ENCODE measurements at regions not wholly inside any gene's neighbourhood (a gene's known extent, or its start where the extent isn't known, plus 50 kb on each side); places are given as distances from the start of the nearest gene placed in this dataset.
"Not testable (repeated sequence)": the region's sequence is repeated elsewhere in the genome, so short reads cannot be mapped to it uniquely, and the experiment has no call there.

DNA sequence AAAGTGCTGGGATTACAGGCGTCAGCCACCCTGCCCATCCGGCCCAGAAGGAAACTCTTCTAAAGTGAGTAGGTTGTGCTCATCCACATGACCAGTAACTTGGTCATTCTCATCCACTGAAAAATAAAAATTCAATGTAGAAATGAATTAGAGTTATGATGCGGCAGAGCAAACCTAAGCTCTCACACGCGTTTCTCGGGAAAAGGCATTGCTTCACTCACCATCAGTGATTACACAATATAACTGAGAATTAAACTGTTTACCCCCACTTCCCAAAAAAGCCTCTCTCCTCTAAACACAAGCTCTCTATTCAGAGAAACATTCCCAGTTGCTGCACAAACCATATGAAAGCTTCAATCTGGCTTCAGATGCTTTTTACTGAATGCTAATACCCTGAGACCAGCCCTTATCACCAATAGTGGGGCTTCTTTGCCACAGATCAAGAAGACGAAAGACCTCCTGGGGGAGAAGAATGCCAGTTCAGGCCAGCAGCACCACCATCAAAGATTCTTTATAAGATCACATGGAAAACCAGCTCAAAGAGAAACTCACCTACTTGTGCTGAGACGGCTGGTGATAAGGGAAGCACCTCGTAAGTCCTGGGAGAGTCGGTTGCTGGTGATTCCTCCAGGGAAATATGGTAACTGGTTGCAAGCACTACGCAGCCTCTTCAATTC lies 121.5 kb upstream of the SFSWAP start:
- no peak for DNase-seq

DNA sequence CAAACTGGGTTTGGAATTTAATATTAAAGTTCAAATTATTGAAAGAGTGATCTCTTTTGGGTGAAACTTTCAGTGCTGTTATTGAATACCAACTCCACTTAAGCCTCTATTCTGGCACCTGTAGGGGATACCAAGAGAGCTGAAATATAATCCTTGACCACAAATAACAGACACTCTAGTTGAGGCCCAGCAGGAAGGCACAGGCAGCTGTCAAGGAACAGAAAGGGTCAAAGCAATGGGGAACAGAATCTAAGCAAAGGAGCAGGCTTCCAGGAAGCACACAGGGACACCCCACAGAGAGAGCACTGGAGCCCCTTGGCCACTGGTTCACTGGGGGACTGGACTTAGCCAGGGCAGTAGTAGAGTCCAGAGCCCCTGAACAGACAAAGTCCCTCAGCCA lies 120.9 kb upstream of the SFSWAP start:
- no peak for DNase-seq

DNA sequence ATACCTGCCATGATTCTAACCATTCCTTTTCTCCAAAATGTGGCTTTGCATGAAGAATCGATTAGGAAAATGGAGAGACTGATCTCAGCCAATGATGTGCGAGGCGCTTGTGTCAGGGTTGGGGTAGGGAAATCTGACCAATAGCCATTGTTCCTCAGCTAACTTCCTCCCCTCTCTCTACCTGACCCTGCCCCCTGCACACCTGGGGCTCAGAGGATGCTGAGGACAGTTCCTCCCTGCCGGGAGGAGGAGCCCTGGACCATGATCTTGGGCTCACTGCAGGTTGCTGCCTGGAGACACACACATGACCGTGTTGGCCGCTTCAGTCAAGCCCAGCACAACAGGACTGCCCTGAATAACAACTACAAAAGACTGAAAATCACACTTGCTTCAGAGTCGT lies 119.8 kb upstream of the SFSWAP start:
- DNase-seq, result no peak

DNA sequence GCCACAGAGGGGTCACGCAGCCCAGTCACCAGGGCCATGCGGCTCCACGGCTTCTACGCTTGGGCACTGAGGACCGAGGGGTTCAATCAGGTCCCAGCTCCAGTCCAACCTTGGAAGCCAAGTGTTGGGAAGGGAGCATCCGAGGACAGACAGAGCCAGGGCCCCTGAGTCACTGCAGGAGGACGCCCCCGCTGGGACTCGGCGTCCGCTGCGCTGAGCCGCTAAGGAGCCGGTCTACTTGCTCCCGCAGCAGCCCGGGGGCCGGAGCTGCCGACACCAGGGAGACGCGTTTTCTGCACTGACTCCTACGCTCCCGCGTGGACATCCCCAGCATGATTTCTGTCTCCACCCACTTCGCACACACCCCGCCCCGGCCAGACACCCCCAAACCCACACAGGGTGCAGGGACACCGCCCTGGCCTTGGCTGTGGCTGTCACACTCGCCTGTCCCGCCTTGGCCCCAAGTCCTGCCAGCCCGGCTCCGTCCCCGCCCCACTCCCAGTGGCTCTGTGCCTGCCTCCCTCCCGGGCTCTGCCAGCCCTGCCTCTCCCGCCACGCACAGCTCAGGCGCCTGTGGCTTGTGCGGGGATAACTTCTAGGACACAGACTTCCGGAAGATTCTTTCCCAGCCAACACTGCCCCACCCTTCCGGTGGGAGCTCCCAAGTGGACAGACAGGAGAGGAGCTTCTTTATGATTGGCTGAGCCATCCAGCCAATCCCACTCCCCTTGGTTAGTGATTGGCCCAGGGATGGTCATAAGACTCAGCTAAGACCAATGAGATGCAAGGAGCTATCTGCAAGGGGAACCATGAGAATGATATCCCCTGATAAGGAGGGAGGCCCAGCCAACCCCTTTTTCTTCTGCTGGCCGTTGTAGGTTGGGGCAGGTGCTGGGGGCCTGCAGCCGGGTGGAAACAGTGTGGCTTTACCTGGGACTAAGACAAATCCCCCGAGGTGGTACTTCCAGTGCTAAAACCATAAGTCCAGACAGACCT lies 118.9 kb upstream of the SFSWAP start:
- DNase-seq, result no peak

GRCh38 chr12:131592972-131593371 lies 117.9 kb upstream of the SFSWAP start:
- DNase-seq, result no peak

GRCh38 chr12:131593406-131593805 lies 117.5 kb upstream of the SFSWAP start:
- no peak for DNase-seq

GRCh38 chr12:131596115-131596514 lies 114.8 kb upstream of the SFSWAP start:
- no peak for DNase-seq

DNA sequence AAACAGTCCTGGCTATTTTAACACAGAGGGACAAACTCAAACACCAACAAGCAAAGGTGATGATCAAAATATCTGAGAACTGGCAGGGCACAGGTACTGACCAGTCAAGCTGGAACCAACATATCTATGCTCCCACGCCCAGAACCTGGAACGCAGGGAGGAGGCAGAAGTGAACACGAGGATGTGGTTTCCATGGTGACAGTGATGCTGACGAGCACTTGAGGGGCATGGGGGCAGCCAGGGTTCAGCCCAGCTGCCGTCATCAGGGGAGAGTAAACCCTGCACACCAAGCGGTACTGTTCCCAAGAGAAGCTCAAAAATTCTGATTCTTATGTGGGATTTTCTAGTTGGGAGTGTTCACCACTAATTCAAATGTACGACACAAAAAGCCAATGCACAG lies 113.6 kb upstream of the SFSWAP start:
- DNase-seq, result no peak

DNA sequence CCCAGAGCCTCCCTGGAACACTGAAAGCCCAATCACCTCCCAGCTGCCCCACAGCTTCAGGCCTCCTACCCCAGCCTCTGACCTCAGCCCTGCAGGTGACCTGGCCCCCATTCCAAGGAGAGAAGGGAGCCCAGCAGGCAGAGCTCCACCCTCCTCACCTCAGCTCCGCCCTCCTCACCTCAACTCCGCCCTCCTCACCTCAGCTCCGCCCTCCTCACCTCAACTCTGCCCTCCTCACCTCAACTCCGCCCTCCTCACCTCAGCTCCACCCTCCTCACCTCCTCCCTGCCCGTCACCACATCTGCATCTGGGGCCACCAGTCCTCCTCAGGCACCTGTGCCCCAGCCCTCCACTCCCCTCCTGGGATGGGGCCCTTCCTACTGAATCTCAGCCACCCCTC lies 112.2 kb upstream of the SFSWAP start:
- DNase-seq, result no peak

DNA sequence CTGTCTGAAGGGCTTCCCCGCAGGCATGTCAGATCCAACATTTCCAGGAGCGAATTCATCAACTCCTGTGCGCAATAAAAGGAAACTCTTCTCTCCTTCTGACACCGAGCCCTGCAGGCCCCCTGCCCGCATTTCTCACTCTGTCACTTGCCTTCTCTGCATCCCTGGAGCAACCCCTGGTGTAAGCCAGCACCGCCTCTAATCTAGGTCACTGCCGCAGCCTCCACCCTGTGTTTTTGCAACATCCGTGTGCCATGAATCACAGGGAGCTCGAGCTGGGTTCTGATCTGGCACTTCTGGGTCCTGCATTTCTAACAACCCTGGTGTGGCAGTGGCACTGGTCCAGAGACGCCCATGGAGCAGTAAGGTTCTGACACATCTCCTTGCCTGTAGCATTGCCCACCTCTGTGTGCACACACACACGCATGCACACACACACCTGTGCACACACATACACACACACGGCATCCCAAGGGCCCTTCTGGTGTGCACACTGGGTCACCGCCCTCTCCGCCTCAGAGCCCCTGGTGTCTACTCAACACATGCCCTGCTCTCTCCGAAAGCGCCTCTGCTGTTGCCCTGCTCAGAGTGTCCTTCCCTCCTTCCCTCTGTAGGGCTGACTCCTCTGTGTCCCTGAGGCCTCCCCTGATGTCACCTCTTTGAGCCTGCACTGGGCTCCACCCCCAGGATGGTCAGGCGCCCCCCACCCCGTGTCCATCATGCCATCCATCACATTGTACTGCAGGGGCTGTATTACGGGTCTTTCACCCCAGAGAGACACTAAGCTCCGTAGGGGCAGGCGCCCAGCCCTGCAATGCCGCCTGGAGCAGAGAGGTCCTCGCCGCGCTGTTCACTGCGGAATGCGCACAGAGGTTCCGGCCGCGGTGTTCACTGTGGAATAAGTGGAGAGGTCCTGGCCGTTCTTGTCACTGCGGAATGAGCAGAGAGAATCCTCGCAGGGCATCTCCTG lies 111.4 kb upstream of the SFSWAP start:
- DNase-seq, result no peak

DNA sequence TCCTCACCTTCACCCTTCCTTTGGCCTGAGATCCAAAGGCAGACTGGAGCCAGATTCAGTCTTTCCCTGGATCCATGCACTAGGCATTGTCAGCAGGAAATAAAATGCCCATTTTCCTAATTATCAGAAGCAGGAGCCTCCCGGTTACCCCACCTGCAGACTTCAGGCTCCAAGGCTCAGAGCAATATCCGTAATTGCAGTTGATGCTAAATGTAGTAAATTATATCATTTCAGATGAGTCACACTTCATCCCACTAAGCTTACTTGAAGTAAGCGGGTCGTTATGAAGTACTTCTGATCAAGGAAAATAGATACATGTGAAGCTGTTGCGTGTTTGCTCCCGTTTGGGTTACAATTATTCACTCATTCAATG lies 110.7 kb upstream of the SFSWAP start:
- no peak for DNase-seq

GRCh38 chr12:131601499-131601898 lies 109.4 kb upstream of the SFSWAP start:
- DNase-seq, result not testable (repeated sequence)

DNA sequence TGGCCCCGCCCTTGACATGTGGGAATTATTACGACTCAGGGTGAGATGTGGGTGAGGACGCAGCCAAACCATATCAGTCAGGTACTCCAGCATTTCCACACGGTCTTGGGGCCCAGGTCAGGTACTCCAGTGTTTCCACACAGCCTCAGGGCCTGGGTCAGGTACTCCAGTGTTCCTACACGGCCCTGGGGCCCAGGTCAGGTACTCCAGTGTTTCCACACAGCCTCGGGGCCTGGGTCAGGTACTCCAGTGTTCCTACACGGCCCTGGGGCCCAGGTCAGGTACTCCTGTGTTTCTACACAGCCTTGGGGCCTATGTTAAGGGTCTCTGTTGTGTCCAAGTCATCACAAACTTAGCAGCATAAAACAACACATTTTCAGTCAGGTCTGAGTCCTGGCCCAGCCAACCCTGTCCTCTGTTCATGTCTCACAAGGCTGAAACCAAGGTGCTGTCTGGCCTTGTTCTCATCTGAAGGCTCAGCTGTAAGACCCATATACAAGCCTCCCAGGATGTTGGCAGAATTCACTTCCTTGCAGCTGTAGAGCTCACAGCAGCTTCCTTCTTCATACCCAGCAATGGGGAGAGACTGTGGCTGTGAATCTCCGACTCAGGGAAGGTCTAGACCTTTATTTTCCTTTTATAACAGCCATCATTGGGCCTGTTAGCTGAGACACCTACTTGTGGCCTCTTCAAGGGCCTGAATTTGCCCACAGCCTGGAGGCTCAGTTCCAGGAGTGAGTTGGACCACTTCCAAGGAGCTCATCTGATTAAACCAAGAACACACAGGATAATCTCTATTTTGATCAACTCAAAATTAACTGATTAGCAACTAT lies 107.6 kb upstream of the SFSWAP start:
- no peak for DNase-seq

DNA sequence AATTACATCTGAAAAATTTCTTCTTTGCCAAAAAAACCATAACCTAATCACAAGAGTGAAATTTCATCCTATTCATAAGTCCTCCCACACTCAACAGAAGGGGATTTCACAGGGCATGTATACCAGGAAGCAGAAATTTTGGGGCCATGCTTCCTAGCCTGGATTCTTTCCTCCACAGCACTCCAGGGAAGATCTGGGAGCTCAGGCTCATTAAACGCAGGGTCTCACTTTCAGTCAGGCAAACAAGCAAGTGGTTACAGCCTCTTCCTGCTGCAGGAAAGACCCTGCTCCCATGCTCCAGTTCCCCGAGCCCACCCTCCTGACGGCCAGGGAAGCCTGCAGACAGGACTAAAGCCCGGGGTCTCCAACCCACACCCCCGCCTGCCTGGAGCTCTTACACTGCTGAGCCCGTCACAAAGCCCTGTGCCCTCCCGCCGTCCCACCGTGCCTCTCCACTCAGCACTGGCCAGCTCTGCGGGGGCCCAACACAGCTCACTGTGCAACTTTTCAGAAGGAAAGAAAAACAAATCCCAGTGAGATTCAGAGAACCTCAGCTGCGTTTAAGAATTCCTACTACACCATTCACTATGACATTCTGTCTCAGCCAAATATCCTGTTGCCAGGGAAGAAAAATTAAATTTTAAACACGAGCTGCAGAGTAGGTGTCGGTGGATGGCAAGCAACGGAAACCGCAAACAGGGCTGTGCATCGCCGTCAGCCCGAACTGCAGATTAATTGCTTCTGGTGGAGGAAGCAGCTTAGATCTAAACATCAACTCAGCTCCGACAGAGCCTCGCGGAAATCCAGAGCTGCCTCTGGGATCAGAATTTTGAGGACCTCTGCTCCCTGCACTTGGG lies 106.7 kb upstream of the SFSWAP start:
- DNase-seq, result no peak

DNA sequence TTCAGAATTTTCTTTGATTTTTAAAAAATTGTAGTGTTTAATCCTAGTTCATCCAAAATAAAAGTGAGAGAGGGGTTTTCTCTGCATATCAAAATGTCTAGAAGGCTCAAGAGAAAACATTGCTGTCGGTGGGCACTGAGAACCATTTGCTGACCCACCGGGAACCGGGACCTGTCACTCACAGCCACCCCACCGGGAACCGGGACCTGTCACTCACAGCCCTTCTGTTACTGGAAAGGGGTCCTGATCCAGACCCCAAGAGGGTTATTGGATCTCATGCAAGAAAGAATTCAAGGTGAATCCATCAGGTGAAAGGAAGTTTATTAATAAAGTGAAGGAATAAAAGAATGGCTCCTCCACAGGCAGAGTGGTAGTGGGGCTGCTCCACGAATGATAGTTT lies 106.0 kb upstream of the SFSWAP start:
- DNase-seq, result no peak

DNA sequence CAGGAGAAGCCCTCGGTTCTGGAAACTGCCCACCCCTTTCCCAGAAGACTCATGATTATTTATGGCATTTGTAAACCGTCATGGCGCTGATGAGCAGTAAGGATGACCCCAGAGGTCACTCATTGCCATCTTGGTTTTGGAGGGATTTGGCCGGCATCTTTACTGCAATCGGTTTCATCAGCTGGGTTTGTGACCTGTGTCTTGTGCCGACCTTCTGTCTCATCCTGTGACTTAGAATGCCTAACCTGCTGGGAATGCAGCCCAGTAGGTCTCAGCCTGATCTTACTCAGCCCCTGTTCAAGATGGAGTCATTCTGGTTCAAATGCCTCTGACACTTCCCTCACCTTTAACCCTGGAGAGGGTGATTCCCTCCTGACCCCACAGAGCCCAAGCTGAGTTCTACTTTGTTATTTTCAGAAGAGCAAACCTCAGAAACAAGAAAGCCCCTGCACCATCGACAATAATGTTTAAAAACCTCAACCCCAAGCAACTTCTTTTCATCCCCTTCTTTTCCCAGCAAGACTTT lies 105.5 kb upstream of the SFSWAP start:
- no peak for DNase-seq

DNA sequence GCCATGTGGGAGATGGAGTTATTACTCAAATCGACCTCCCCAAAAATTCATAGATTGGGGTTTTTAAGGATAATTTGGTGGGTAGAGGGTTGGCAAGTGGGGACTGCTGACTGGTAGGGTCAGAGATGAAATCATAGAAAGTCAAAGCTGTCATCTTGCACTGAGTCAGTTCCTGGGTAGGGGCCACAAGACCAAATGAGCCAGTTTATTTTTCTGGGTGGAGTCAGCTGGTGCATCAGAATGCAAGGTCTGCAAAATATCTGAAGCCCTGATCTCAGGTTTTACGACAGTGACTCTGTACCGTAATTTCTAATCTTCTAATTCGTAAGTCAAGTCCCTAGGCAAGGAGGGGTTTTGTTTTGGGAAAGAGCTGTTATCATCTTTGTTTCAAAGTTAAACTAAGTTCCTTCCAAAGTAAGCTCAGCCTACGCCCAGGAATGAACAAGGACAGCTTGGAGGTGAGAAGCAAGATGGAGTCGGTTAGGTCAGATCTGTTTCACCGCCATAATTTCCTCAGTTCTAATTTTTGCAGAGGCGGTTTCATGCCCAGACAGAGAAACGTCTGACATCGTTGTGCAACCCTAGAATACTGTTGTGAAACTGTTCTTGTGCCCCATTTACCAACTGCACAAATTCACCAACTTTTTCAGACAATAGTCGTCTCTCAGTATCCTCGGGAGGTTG lies 104.5 kb upstream of the SFSWAP start:
- DNase-seq, result no peak

DNA sequence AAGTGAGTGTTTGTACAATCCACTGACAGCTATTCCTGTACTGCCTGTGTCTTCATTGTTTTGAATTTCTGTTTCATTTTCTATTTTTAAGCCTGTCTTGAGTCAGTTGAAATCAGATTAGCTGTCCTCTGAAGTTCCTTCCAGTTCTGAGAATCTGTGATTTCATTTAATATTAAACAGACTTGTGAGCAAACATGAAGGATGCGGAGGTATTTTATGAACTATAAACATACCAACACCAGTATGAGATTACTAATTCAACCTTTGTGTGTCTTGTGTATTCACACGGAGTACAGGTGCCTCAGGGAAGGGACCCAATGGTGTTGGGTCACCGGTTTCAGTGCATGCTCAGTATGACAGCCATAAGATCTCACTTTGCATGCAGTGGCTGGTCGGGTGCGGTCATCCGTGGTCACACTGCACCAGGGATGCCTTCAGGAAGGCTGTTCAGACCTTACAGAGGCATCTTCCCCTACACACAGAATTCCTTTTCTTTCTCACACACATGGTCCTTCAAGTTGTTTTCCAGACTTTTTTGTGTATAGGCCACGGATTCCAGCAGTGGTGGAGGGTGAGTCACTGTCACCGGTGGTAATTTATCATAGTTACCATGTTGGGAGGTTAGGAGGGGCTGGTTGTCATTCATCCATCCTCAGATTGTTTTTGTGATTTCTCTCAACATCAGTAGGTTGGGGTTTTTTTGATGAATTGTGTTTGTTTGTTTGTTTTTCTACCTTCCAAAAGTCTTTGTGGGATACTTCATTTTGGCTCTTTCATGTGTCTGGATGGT lies 103.0 kb upstream of the SFSWAP start:
- DNase-seq, result no peak
